ENCODE measurements at regions not wholly inside any gene's neighbourhood (a gene's known extent, or its start where the extent isn't known, plus 50 kb on each side); places are given as distances from the start of the nearest gene placed in this dataset.

DNA sequence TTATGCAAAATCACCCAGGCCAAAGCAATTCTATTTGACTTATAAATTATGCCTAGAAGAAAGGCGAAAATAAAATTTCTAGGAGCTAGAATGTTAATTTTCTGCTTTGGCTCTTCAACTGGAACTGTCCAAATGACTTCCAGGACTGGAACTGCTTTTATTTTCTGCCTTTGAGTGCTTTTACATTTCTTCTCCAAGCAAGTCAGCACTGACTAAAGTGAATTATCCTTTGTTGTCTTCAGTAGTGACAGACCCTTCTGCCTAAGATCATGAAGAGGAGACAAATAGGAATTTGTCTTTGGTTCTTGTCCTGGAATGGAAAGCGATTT, 255.9 kb downstream of the DNAJB9 start:
- no peak for DNase-seq (ENCODE audit: low read depth)
- TF ChIP-seq CTCF (conservative IDR thresholded peaks at IDR 0.05; ENCODE audit: low read depth, low read length) = no peak
- no peak overlapping the region for H3K4me3 ChIP-seq (ENCODE audit: low read depth, low read length)

- no peak overlapping the region for H3K4me3 ChIP-seq (ENCODE audit: low read depth, low read length)
- TF ChIP-seq CTCF (conservative IDR thresholded peaks at IDR 0.05; ENCODE audit: low read depth, low read length) = no peak
- no peak for DNase-seq (ENCODE audit: low read depth)
Observed at GRCh38 chr7:108836256-108836655, 266.6 kb downstream of the DNAJB9 start.

GRCh38 chr7:108838198-108838597, 268.5 kb downstream of the DNAJB9 start:
- no peak for TF ChIP-seq CTCF (conservative IDR thresholded peaks at IDR 0.05; ENCODE audit: low read depth, low read length)
- H3K4me3 ChIP-seq (ENCODE audit: low read depth, low read length) = no peak overlapping the region
- no peak for DNase-seq (ENCODE audit: low read depth)

DNA sequence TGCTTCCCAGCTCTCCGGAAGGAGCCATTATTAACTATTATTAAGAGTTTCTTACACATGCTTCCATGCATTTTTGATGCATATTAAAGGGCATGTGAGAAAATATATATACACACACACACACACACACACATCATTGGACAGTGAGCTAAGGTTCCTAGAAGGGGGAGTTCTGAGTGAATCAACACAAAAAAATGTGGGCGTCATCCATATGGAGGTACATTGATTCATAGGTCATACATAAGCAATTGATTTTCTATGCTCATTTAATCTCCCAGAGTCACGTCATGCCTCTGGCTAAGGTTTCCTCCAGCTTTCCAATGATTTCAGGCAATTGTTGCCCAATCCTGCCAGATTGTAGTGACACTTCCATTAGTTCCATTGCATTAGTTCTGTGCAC, 269.4 kb downstream of the DNAJB9 start:
- DNase-seq (ENCODE audit: low read depth) = no peak
- no peak overlapping the region for H3K4me3 ChIP-seq (ENCODE audit: low read depth, low read length)
- no peak for TF ChIP-seq CTCF (conservative IDR thresholded peaks at IDR 0.05; ENCODE audit: low read depth, low read length)

DNA sequence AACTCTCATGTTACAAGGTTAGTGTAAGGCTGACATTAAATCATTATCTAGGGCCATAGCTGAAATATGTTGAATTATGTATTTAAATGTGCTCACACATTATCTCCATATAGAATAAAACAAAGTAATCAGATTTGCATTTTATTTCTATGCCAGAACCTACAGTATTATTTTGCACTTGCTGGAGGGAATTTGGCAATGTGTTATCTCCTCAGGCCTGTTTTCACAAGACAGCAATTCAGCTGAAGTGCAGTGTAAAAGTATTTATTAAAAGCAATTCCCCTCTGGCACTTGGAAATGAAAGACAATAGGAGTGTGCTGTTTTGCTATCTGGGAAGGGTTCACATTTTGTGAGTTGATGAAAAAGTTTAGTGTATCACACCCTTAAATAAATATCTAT, 276.3 kb downstream of the DNAJB9 start:
- H3K4me3 ChIP-seq (ENCODE audit: low read depth, low read length) = no peak overlapping the region
- no peak for DNase-seq (ENCODE audit: low read depth)
- TF ChIP-seq CTCF (conservative IDR thresholded peaks at IDR 0.05; ENCODE audit: low read depth, low read length) = no peak

DNA sequence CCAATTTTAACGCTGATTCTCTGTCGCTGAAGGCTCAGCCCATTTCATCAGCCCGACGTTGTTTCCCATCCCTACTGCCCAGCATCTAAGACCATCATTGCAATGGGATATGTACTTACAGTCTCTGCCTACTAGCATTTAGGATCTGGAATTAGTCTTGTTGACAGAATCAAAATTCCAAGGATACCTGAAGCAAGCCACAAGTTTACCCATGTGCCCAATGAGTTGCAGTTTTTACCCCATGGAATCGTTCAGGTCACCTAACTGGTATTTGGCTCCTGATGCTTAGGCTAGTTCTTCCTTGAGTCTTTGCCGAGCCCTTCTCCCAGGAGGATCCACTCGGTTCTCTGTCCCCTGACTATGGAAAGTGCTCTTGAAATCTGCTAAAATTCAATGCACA, 276.8 kb downstream of the DNAJB9 start:
- H3K4me3 ChIP-seq (ENCODE audit: low read depth, low read length) = no peak overlapping the region
- no peak for DNase-seq (ENCODE audit: low read depth)
- TF ChIP-seq CTCF (conservative IDR thresholded peaks at IDR 0.05; ENCODE audit: low read depth, low read length) = no peak

DNA sequence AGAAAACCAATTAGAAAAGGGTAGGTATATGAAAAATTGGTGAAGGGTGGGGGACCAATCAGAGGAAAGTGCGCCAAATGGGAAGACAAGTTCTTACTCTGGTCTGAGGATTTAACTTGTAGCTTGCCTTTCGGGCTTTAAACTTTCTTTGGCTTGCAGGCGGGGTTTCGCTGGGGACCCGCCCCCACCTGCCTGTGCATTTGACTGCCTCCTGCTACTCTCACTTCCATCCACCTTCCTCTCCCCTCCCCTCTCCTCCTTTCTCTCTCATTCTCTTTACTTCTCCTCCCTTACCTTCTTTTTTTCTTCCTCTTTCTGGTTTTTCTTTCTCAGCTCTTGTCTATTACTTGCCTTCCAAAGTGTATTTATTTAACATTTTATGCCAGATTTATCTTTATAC, 278.8 kb downstream of the DNAJB9 start:
- no peak for TF ChIP-seq CTCF (conservative IDR thresholded peaks at IDR 0.05; ENCODE audit: low read depth, low read length)
- H3K4me3 ChIP-seq (ENCODE audit: low read depth, low read length) = no peak overlapping the region
- no peak for DNase-seq (ENCODE audit: low read depth)
